ENCODE measurements at regions not wholly inside any gene's neighbourhood (a gene's known extent, or its start where the extent isn't known, plus 50 kb on each side); places are given as distances from the start of the nearest gene placed in this dataset.

DNA sequence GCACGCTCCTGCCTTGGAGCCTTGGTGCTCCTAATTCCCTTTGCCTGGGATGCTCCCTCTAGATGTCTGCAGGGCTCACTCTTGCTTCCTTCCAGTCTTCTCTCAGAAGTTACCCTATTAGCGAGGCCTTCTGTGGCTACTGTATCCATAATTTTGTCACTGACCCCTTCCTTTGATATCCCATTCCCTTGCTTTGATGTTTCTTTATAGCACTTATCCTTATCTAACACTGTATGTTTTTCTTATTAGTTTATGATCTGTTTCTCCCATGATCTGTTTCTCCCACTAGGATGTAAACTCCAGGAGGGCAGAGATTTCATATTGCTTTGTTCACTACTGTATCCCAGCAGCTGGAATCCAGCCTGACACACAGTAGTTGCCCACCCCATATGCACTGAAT is 263.4 kb downstream of the FOXD2 start (continued):
- no peak for TF ChIP-seq TCF7 (CRISPR knock-in tag; IDR thresholded peaks at IDR 0.05; ENCODE audit: low read depth)

GRCh38 chr1:47701741-47702515 is 264.1 kb downstream of the FOXD2 start:
- DNase-seq (ENCODE audit: low spot score) (no peak), ATAC-seq (no peak)
- TF ChIP-seq IRF1 (CRISPR knock-in tag; IDR thresholded peaks at IDR 0.05) (no peak), OVOL2 (CRISPR knock-in tag; IDR thresholded peaks at IDR 0.05; ENCODE audit: borderline replicate concordance) (no peak), NFE2L1 (CRISPR knock-in tag; IDR thresholded peaks at IDR 0.05) (no peak), ATF3 (CRISPR knock-in tag; conservative IDR thresholded peaks at IDR 0.05) (no peak), E2F1 (CRISPR knock-in tag; IDR thresholded peaks at IDR 0.05) (no peak), JAZF1 (CRISPR knock-in tag; IDR thresholded peaks at IDR 0.05) (no peak), PREB (CRISPR knock-in tag; IDR thresholded peaks at IDR 0.05; ENCODE audit: borderline replicate concordance) (no peak), NR3C1 (CRISPR knock-in tag; conservative IDR thresholded peaks at IDR 0.05; ENCODE audit: low read depth) (no peak), MXD4 (CRISPR knock-in tag; IDR thresholded peaks at IDR 0.05; ENCODE audit: borderline replicate concordance) (no peak), PRRX2 (CRISPR knock-in tag; IDR thresholded peaks at IDR 0.05) (no peak), ZNF416 (CRISPR knock-in tag; IDR thresholded peaks at IDR 0.05) (no peak), ZNF219 (CRISPR knock-in tag; IDR thresholded peaks at IDR 0.05; ENCODE audit: borderline replicate concordance) (no peak), JUN (CRISPR knock-in tag; IDR thresholded peaks at IDR 0.05) (no peak), MLX (CRISPR knock-in tag; IDR thresholded peaks at IDR 0.05) (no peak), SMAD3 (CRISPR knock-in tag; IDR thresholded peaks at IDR 0.05; ENCODE audit: borderline replicate concordance) (no peak), KAT7 (CRISPR knock-in tag; IDR thresholded peaks at IDR 0.05; ENCODE audit: borderline replicate concordance) (no peak)
- TF ChIP-seq, protein P1, sequence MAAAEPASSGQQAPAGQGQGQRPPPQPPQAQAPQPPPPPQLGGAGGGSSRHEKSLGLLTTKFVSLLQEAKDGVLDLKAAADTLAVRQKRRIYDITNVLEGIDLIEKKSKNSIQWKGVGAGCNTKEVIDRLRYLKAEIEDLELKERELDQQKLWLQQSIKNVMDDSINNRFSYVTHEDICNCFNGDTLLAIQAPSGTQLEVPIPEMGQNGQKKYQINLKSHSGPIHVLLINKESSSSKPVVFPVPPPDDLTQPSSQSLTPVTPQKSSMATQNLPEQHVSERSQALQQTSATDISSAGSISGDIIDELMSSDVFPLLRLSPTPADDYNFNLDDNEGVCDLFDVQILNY (CRISPR knock-in tag; IDR thresholded peaks at IDR 0.05) = no peak
- H3K36me3 Mint-ChIP-seq = no peaks in the 10 kb centered on the region
- CTCF ChIA-PET = interaction anchor here (0.8 to 1.2 kb wide), 2 partner anchors 264 to 270 kb away, joined by 3 to 4 read pairs; partner anchors contain the start of gene FOXD2
- no peaks in the 10 kb centered on the region for H3K9me3 Mint-ChIP-seq
- H3K27ac Mint-ChIP-seq = no peak overlapping the region
- no peak overlapping the region for H3K4me3 Mint-ChIP-seq
- peaks cover 27% of the 10 kb centered on the region for H3K27me3 Mint-ChIP-seq (ENCODE audit: low read depth)
- 0 out of 2 replicates have a peak, but pooled peaks cover 2% of the 10 kb centered on the region for H3K4me1 Mint-ChIP-seq
- POLR2A ChIA-PET = no interaction called here

Measured in WTC11 (cell line).